ENCODE measurements at regions not wholly inside any gene's neighbourhood (a gene's known extent, or its start where the extent isn't known, plus 50 kb on each side); places are given as distances from the start of the nearest gene placed in this dataset.

- no peaks in the 10 kb centered on the region for H4K20me1 ChIP-seq (ENCODE audit: low read depth, low read length)
- H3K9me2 ChIP-seq (replicated peaks; ENCODE audit: insufficient read depth, low read length), result no peaks in the 10 kb centered on the region
- no peaks in the 10 kb centered on the region for H3F3A ChIP-seq (ENCODE audit: insufficient read depth)
- H3K4me3 ChIP-seq (ENCODE audit: insufficient read depth, low read length, poor library complexity, severe bottlenecking), result no peak overlapping the region
- H3K27me3 ChIP-seq (ENCODE audit: low read length), result no peaks in the 10 kb centered on the region
- H3K27ac ChIP-seq (ENCODE audit: low read depth, low read length), result no peak overlapping the region
- H3K36me3 ChIP-seq (ENCODE audit: low read length), result no peaks in the 10 kb centered on the region
- no peaks in the 10 kb centered on the region for H3K79me2 ChIP-seq (ENCODE audit: insufficient read depth, low read length)
- no peak overlapping the region for H3K9ac ChIP-seq (ENCODE audit: low read length)
- TF ChIP-seq EZH2phosphoT487 (conservative IDR thresholded peaks at IDR 0.05; ENCODE audit: low read length) (no peak), CTCF (IDR thresholded peaks at IDR 0.05; ENCODE audit: insufficient read depth, low read length, poor library complexity, severe bottlenecking) (no peak)
- no peak overlapping the region for H2AFZ ChIP-seq (ENCODE audit: low read depth, low read length, severe bottlenecking)
- H3K9me3 ChIP-seq (ENCODE audit: insufficient read depth, low read length), result no peaks in the 10 kb centered on the region
- H3K4me2 ChIP-seq (ENCODE audit: low read depth, low read length, poor library complexity, severe bottlenecking), result no peak overlapping the region
Measured at GRCh38 chr20:16955971-16956370, 207.8 kb downstream of the OTOR start.

GRCh38 chr20:16965401-16965800 is 217.2 kb downstream of the OTOR start:
- no peak overlapping the region for H3K27ac ChIP-seq (ENCODE audit: low read depth, low read length)
- no peaks in the 10 kb centered on the region for H3K79me2 ChIP-seq (ENCODE audit: insufficient read depth, low read length)
- no peak overlapping the region for H2AFZ ChIP-seq (ENCODE audit: low read depth, low read length, severe bottlenecking)
- H3F3A ChIP-seq (ENCODE audit: insufficient read depth), result no peaks in the 10 kb centered on the region
- TF ChIP-seq EZH2phosphoT487 (conservative IDR thresholded peaks at IDR 0.05; ENCODE audit: low read length), result no peak
- TF ChIP-seq CTCF (IDR thresholded peaks at IDR 0.05; ENCODE audit: insufficient read depth, low read length, poor library complexity, severe bottlenecking), result no peak
- H3K4me2 ChIP-seq (ENCODE audit: low read depth, low read length, poor library complexity, severe bottlenecking), result no peak overlapping the region
- H3K4me3 ChIP-seq (ENCODE audit: insufficient read depth, low read length, poor library complexity, severe bottlenecking), result no peak overlapping the region
- H3K36me3 ChIP-seq (ENCODE audit: low read length), result no peaks in the 10 kb centered on the region
- H3K9ac ChIP-seq (ENCODE audit: low read length), result no peak overlapping the region
- no peaks in the 10 kb centered on the region for H4K20me1 ChIP-seq (ENCODE audit: low read depth, low read length)
- H3K9me2 ChIP-seq (replicated peaks; ENCODE audit: insufficient read depth, low read length), result no peaks in the 10 kb centered on the region
- H3K27me3 ChIP-seq (ENCODE audit: low read length), result no peaks in the 10 kb centered on the region
- H3K9me3 ChIP-seq (ENCODE audit: insufficient read depth, low read length), result no peaks in the 10 kb centered on the region

DNA sequence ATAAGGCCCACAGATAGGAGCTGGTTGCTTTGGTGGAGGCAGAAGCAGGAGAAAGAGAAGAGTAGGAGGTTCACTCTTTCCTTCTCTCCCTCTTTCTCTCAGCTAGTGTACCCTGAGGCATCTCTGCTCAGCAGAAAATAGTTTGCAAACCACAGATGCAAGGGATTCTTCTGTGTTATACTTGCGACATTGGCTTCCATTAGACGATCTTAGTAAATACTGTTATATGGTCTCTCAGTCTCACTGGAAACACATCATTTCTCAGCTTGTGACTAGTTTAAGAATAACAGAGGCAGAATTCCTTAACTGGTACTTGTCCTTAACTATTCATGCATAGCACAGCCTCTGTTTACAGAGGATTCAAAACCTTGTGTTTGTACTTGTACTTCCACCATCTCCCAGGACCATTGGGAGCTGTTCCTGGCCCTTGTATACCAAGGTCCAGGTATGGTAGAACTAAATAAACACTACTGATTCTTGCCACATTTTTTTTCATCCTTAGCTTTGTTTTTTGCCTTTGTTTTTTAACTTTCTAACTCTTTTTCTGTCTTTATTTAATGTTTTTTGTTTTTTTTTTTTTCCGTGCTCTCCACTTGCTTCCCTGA is 218.2 kb downstream of the OTOR start:
- H3K9me3 ChIP-seq (ENCODE audit: insufficient read depth, low read length), result no peaks in the 10 kb centered on the region
- H3F3A ChIP-seq (ENCODE audit: insufficient read depth), result no peaks in the 10 kb centered on the region
- no peak overlapping the region for H3K4me2 ChIP-seq (ENCODE audit: low read depth, low read length, poor library complexity, severe bottlenecking)
- H3K4me3 ChIP-seq (ENCODE audit: insufficient read depth, low read length, poor library complexity, severe bottlenecking), result no peak overlapping the region
- no peaks in the 10 kb centered on the region for H3K27me3 ChIP-seq (ENCODE audit: low read length)
- H3K27ac ChIP-seq (ENCODE audit: low read depth, low read length), result no peak overlapping the region
- no peaks in the 10 kb centered on the region for H3K36me3 ChIP-seq (ENCODE audit: low read length)
- H2AFZ ChIP-seq (ENCODE audit: low read depth, low read length, severe bottlenecking), result no peak overlapping the region
- no peaks in the 10 kb centered on the region for H4K20me1 ChIP-seq (ENCODE audit: low read depth, low read length)
- H3K9me2 ChIP-seq (replicated peaks; ENCODE audit: insufficient read depth, low read length), result no peaks in the 10 kb centered on the region
- no peak for TF ChIP-seq CTCF (IDR thresholded peaks at IDR 0.05; ENCODE audit: insufficient read depth, low read length, poor library complexity, severe bottlenecking)
- TF ChIP-seq EZH2phosphoT487 (conservative IDR thresholded peaks at IDR 0.05; ENCODE audit: low read length), result no peak
- H3K79me2 ChIP-seq (ENCODE audit: insufficient read depth, low read length), result no peaks in the 10 kb centered on the region
- H3K9ac ChIP-seq (ENCODE audit: low read length), result no peak overlapping the region

Measured in SU-DHL-6 (cell line).